HepG2 (cell line): ENCODE measurements at regions not wholly inside any gene's neighbourhood (a gene's known extent, or its start where the extent isn't known, plus 50 kb on each side); places are given as distances from the start of the nearest gene placed in this dataset.

Experiments used
- ATAC-seq: fragments of 200-7000 bp; cut with Tn5 transposase; 3 replicates; pipeline ENCODE4 v1.9.1; 2020; ENCODE audit warnings: mild to moderate bottlenecking, moderate library complexity
- BruUV-seq: library from RNA; stranded (reverse); fragments of 400-500 nt; replicated peaks from 2 replicates; lab custom pipeline; 2021; lab: Mats Ljungman, UMichigan
- CTCF ChIA-PET: fragments of 300-600 bp; formaldehyde crosslinking; extraction: SDS; loops from one replicate; lab custom pipeline; 2021; ENCODE audit warnings: low total read pairs, inconsistent platforms, low intra/inter-chr PET ratio; lab: Yijun Ruan, JAX
- POLR2A ChIA-PET: fragments of 350-600 bp; sonication (Branson Sonifier 250); formaldehyde crosslinking; loops from one replicate; lab custom pipeline; 2020; ENCODE audit warnings: antibody characterized with exemption, inconsistent platforms; lab: Yijun Ruan, JAX
- DNase-seq: peaks from one replicate; pipeline ENCODE4 v3.0.0-alpha.2; 2015; ENCODE audit warnings: low spot score
- FAIRE-seq: peaks from 3 replicates; lab custom pipeline; 2011; peaks lifted over from hg19 to GRCh38; lab: Jason Lieb, UNC
- H2AFZ ChIP-seq: one replicate; pipeline ENCODE4 v1.6.1; 2011; ENCODE audit warnings: low read length, inconsistent platforms
- H3K27ac ChIP-seq: fragments of 300-600 bp; 3 replicates; pipeline ENCODE4 v1.8.0; 2011; ENCODE audit warnings: mixed run types, mild to moderate bottlenecking, mixed read lengths, low read length, inconsistent platforms; ENCODE audit not compliant: insufficient read depth; ENCODE audit errors: extremely low read length
- H3K27me3 ChIP-seq, 2 experiments: fragments of 200-600 bp in 1 of 2; 2 replicates in 1 of 2; 3 replicates in 1 of 2; pipeline versions ENCODE4 v1.6.0 to v1.8.0; 2011; ENCODE audit warnings: low read length in 2 of 2, mild to moderate bottlenecking in 2 of 2, moderate library complexity in 2 of 2, inconsistent platforms in 1 of 2; ENCODE audit not compliant: insufficient read depth in 2 of 2, control insufficient read depth in 1 of 2
- H3K36me3 ChIP-seq, 2 experiments: fragments of 200-600 bp in 1 of 2; replicated peaks in 1 of 2; 2 replicates in 1 of 2; 3 replicates in 1 of 2; pipeline versions ENCODE4 v1.5.1 to v1.8.0; 2011; ENCODE audit warnings: low read length in 2 of 2, inconsistent platforms in 1 of 2; ENCODE audit not compliant: insufficient read depth in 2 of 2, control insufficient read depth in 1 of 2
- H3K4me1 ChIP-seq: 2 replicates; pipeline ENCODE4 v1.5.1; 2012; ENCODE audit warnings: low read length, inconsistent platforms; ENCODE audit not compliant: insufficient read depth
- H3K4me2 ChIP-seq: 2 replicates; pipeline ENCODE4 v1.6.0; 2011; ENCODE audit warnings: low read depth, low read length, inconsistent platforms
- H3K4me3 ChIP-seq, 3 experiments: fragments of 200-600 bp in 1 of 3; sonication (generic), shearing (Covaris generic) in 1 of 3; replicated peaks in 1 of 3; 2 replicates each; pipeline ENCODE4 v1.5.1; 2011 to 2016; ENCODE audit warnings: low read length in 3 of 3, inconsistent platforms in 2 of 3, low read depth in 2 of 3, mild to moderate bottlenecking in 2 of 3, control low read depth in 1 of 3, mixed read lengths in 1 of 3; ENCODE audit not compliant: insufficient read depth in 1 of 3
- H3K79me2 ChIP-seq: one replicate; pipeline ENCODE4 v1.6.1; 2011; ENCODE audit warnings: low read length, inconsistent platforms; ENCODE audit not compliant: insufficient read depth
- H3K9ac ChIP-seq: 2 replicates; pipeline ENCODE4 v1.6.0; 2011; ENCODE audit warnings: mild to moderate bottlenecking, low read depth, low read length, inconsistent platforms; ENCODE audit not compliant: insufficient read depth
- H3K9me3 ChIP-seq: 2 replicates; pipeline ENCODE4 v1.5.1; 2012; ENCODE audit warnings: mild to moderate bottlenecking, low read length
- H4K20me1 ChIP-seq: 2 replicates; pipeline ENCODE4 v1.6.0; 2011; ENCODE audit warnings: inconsistent platforms, mild to moderate bottlenecking, low read length, moderate library complexity; ENCODE audit not compliant: insufficient read depth
- ETV5 ChIP-seq: IDR thresholded peaks from 2 replicates; pipeline ENCODE4 v1.6.1; 2018; ENCODE audit warnings: missing biosample characterization, missing genetic modification reagents, inconsistent platforms, borderline replicate concordance
- FOXA1 ChIP-seq, 2 experiments: fragments of 450-650 bp in 1 of 2; sonication (generic) in 1 of 2; formaldehyde crosslinking in 1 of 2; IDR thresholded peaks; 2 replicates each; pipeline versions ENCODE4 v1.4.0 to v1.6.1; 2016 to 2020; ENCODE audit warnings: missing genetic modification reagents in 1 of 2
- GZF1 ChIP-seq: sonication (generic); formaldehyde crosslinking; IDR thresholded peaks from 2 replicates; pipeline ENCODE4 v1.5.1; 2020; ENCODE audit warnings: mild to moderate bottlenecking, missing genetic modification reagents
- HMGA1 ChIP-seq: sonication (generic); formaldehyde crosslinking; conservative IDR thresholded peaks from 2 replicates; pipeline ENCODE4 v1.4.0; 2020; ENCODE audit warnings: missing genetic modification reagents
- NFIB ChIP-seq: sonication (generic); formaldehyde crosslinking; IDR thresholded peaks from 2 replicates; pipeline ENCODE4 v1.9.0; 2021; ENCODE audit warnings: missing genetic modification reagents, mild to moderate bottlenecking, borderline replicate concordance
- NR2F2 ChIP-seq: IDR thresholded peaks from 2 replicates; pipeline ENCODE4 v1.6.1; 2012; ENCODE audit warnings: low read depth, inconsistent platforms, borderline replicate concordance
- SRF ChIP-seq: IDR thresholded peaks from 2 replicates; pipeline ENCODE4 v1.6.1; 2011; ENCODE audit warnings: mild to moderate bottlenecking, low read depth, low read length, moderate library complexity
- ZEB1 ChIP-seq: IDR thresholded peaks from 2 replicates; pipeline ENCODE4 v1.6.1; 2012; ENCODE audit warnings: mild to moderate bottlenecking, low read depth, inconsistent platforms; ENCODE audit not compliant: insufficient replicate concordance
- ZNF263 ChIP-seq: sonication (generic); formaldehyde crosslinking; IDR thresholded peaks from 2 replicates; pipeline ENCODE4 v1.4.0; 2020; ENCODE audit warnings: missing genetic modification reagents
- ZNF33B ChIP-seq: sonication (generic); formaldehyde crosslinking; IDR thresholded peaks from 2 replicates; pipeline ENCODE4 v1.5.1; 2020; ENCODE audit warnings: mild to moderate bottlenecking, missing genetic modification reagents
- ZNF616 ChIP-seq: sonication (generic); formaldehyde crosslinking; IDR thresholded peaks from 2 replicates; pipeline ENCODE4 v1.5.0; 2020; ENCODE audit warnings: low read depth, mild to moderate bottlenecking, missing genetic modification reagents
- ZNF879 ChIP-seq: sonication (generic); formaldehyde crosslinking; IDR thresholded peaks from 2 replicates; pipeline ENCODE4 v1.8.1; 2023; ENCODE audit warnings: missing genetic modification reagents
- in situ Hi-C: cut with HindIII; loops from 2 replicates; pipeline ENCODE4 v1.10.0; 2017; ENCODE audit warnings: low pct_unique_long_range_greater_than_20kb; ENCODE audit not compliant: extremely low pct_ligation_motif_present
- intact Hi-C: fragments of 100-400 bp; cut with micrococcal nuclease; formaldehyde crosslinking; loops from one replicate; pipeline ENCODE4 v1.10.0; 2022; ENCODE audit not compliant: unreplicated experiment
- TF ChIP-seq, protein P1 (sequence below): sonication (generic); formaldehyde crosslinking; IDR thresholded peaks from 2 replicates; pipeline ENCODE4 v1.4.0; 2020; ENCODE audit warnings: mild to moderate bottlenecking, missing genetic modification reagents
- TF ChIP-seq, protein P2 (sequence below): sonication (generic); formaldehyde crosslinking; IDR thresholded peaks from 2 replicates; pipeline ENCODE4 v1.4.0; 2020; ENCODE audit warnings: missing genetic modification reagents
- TF ChIP-seq, protein P3 (sequence below): sonication (generic); formaldehyde crosslinking; IDR thresholded peaks from 2 replicates; pipeline ENCODE4 v1.4.0; 2020; ENCODE audit warnings: missing genetic modification reagents
- TF ChIP-seq, protein P4 (sequence below): IDR thresholded peaks from 2 replicates; pipeline ENCODE4 v1.6.1; 2016; ENCODE audit warnings: missing biosample characterization, missing genetic modification reagents, low read depth
- TF ChIP-seq, protein P5 (sequence below): sonication (generic); formaldehyde crosslinking; IDR thresholded peaks from 2 replicates; pipeline ENCODE4 v1.5.0; 2020; ENCODE audit warnings: mild to moderate bottlenecking, missing genetic modification reagents, borderline replicate concordance

DNA sequence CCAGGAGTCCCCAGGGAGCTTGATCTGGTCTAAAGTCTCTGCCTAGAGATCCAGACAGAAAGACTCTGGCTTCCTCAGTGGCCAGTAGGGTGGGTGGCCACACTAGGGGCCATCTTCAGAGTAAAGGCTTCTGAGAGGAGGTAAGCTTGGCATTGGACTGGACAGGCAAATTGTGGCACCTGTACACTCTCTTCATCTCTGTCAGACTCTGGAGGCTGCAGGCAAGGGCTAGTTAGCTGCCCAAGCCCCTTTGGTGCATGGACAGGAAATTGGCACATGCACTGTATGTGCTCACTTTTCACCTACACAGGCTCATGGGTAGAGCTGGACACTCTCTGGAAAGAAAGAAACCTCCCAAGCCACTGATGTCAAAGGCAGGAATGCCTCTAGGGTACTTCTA, 142.8 kb downstream of the PJA1 start:
- Histone ChIP-seq H4K20me1 (no peaks in the 10 kb centered on the region), H3K4me1 (peaks cover 17% of the 10 kb centered on the region; the same call in 1 of the 2 replicates)
- no peak for TF ChIP-seq ZEB1
- TF ChIP-seq ETV5, result no peak
- no peak for TF ChIP-seq ZNF879
- no peak for TF ChIP-seq SRF
- TF ChIP-seq, protein P1, sequence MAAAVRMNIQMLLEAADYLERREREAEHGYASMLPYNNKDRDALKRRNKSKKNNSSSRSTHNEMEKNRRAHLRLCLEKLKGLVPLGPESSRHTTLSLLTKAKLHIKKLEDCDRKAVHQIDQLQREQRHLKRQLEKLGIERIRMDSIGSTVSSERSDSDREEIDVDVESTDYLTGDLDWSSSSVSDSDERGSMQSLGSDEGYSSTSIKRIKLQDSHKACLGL, result no peak
- TF ChIP-seq, protein P2, sequence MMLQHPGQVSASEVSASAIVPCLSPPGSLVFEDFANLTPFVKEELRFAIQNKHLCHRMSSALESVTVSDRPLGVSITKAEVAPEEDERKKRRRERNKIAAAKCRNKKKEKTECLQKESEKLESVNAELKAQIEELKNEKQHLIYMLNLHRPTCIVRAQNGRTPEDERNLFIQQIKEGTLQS (CRISPR knock-in tag), result no peak
- no peak for TF ChIP-seq FOXA1 (IDR thresholded peaks at IDR 0.05)
- TF ChIP-seq FOXA1 (CRISPR knock-in tag; IDR thresholded peaks at IDR 0.05), result no peak
- TF ChIP-seq NR2F2, result no peak
- TF ChIP-seq, protein P3, sequence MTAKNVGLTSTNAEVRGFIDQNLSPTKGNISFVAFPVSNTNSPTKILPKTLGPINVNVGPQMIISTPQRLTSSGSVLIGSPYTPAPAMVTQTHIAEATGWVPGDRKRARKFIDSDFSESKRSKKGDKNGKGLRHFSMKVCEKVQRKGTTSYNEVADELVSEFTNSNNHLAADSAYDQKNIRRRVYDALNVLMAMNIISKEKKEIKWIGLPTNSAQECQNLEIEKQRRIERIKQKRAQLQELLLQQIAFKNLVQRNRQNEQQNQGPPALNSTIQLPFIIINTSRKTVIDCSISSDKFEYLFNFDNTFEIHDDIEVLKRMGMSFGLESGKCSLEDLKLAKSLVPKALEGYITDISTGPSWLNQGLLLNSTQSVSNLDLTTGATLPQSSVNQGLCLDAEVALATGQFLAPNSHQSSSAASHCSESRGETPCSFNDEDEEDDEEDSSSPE (CRISPR knock-in tag), result no peak
- TF ChIP-seq GZF1 (CRISPR knock-in tag), result no peak
- TF ChIP-seq, protein P4, sequence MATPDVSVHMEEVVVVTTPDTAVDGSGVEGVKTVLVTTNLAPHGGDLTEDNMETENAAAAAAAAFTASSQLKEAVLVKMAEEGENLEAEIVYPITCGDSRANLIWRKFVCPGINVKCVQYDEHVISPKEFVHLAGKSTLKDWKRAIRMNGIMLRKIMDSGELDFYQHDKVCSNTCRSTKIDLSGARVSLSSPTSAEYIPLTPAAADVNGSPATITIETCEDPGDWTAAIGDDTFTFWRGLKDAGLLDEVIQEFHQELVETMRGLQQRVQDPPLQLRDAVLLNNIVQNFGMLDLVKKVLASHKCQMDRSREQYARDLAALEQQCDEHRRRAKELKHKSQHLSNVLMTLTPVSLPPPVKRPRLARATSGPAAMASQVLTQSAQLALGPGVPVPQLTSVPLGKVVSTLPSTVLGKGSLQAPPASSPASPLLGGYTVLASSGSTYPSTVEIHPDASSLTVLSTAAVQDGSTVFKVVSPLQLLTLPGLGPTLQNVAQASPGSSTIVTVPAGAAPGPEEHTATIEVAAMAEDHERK (CRISPR knock-in tag), result no peak
- TF ChIP-seq HMGA1 (CRISPR knock-in tag), result no peak
- no peak for TF ChIP-seq ZNF616
- TF ChIP-seq ZNF263 (CRISPR knock-in tag), result no peak
- TF ChIP-seq ZNF33B (CRISPR knock-in tag), result no peak
- TF ChIP-seq, protein P5, sequence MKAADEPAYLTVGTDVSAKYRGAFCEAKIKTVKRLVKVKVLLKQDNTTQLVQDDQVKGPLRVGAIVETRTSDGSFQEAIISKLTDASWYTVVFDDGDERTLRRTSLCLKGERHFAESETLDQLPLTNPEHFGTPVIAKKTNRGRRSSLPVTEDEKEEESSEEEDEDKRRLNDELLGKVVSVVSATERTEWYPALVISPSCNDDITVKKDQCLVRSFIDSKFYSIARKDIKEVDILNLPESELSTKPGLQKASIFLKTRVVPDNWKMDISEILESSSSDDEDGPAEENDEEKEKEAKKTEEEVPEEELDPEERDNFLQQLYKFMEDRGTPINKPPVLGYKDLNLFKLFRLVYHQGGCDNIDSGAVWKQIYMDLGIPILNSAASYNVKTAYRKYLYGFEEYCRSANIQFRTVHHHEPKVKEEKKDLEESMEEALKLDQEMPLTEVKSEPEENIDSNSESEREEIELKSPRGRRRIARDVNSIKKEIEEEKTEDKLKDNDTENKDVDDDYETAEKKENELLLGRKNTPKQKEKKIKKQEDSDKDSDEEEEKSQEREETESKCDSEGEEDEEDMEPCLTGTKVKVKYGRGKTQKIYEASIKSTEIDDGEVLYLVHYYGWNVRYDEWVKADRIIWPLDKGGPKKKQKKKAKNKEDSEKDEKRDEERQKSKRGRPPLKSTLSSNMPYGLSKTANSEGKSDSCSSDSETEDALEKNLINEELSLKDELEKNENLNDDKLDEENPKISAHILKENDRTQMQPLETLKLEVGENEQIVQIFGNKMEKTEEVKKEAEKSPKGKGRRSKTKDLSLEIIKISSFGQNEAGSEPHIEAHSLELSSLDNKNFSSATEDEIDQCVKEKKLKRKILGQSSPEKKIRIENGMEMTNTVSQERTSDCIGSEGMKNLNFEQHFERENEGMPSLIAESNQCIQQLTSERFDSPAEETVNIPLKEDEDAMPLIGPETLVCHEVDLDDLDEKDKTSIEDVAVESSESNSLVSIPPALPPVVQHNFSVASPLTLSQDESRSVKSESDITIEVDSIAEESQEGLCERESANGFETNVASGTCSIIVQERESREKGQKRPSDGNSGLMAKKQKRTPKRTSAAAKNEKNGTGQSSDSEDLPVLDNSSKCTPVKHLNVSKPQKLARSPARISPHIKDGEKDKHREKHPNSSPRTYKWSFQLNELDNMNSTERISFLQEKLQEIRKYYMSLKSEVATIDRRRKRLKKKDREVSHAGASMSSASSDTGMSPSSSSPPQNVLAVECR (CRISPR knock-in tag), result no peak
- TF ChIP-seq NFIB (CRISPR knock-in tag), result no peak
- TF ChIP-seq, all 625 proteins: peak for 0
- Histone ChIP-seq H3K79me2 (no peaks in the 10 kb centered on the region), H3K36me3 (no peaks in the 10 kb centered on the region), H3K27me3 (no peaks in the 10 kb centered on the region), H3K27ac (no peak overlapping the region), H3K4me3 (no peak overlapping the region), H3K9me3 (no peaks in the 10 kb centered on the region), H2AFZ (no peak overlapping the region), H3K4me2 (no peak overlapping the region), H3K9ac (no peak overlapping the region)
- in situ Hi-C loops (no loop called here), intact Hi-C loops (no loop called here)
- ATAC-seq (no peak), FAIRE-seq (no peak), DNase-seq (no peak)
- BruUV-seq, result no TSS peak
- CTCF ChIA-PET, result no interaction called here
- POLR2A ChIA-PET, result no interaction called here
